Transverse colon (tissue), 3 donors: ENCODE measurements at regions not wholly inside any gene's neighbourhood (a gene's known extent, or its start where the extent isn't known, plus 50 kb on each side); places are given as distances from the start of the nearest gene placed in this dataset.

Experiments
- EP300 ChIP-seq: sonication (generic); formaldehyde crosslinking; IDR thresholded peaks from one replicate; pipeline ENCODE4 v1.6.1; 2017; ENCODE audit warnings: antibody characterized with exemption, low read depth
- TF ChIP-seq, protein P1 (sequence below), 5 experiments: fragments of 200-600 bp in 3 of 5; fragments of 450-650 bp in 2 of 5; sonication (generic) in 3 of 5; IDR thresholded peaks; 1 replicate in 2 of 5; 2 replicates in 3 of 5; pipeline ENCODE4 v1.5.1; 2016 to 2017; ENCODE audit warnings: antibody characterized with exemption in 5 of 5, inconsistent platforms in 3 of 5, mild to moderate bottlenecking in 2 of 5, moderate library complexity in 1 of 5

- TF ChIP-seq, protein P1, sequence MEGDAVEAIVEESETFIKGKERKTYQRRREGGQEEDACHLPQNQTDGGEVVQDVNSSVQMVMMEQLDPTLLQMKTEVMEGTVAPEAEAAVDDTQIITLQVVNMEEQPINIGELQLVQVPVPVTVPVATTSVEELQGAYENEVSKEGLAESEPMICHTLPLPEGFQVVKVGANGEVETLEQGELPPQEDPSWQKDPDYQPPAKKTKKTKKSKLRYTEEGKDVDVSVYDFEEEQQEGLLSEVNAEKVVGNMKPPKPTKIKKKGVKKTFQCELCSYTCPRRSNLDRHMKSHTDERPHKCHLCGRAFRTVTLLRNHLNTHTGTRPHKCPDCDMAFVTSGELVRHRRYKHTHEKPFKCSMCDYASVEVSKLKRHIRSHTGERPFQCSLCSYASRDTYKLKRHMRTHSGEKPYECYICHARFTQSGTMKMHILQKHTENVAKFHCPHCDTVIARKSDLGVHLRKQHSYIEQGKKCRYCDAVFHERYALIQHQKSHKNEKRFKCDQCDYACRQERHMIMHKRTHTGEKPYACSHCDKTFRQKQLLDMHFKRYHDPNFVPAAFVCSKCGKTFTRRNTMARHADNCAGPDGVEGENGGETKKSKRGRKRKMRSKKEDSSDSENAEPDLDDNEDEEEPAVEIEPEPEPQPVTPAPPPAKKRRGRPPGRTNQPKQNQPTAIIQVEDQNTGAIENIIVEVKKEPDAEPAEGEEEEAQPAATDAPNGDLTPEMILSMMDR (IDR thresholded peaks at IDR 0.05), result no peak
- no peak for TF ChIP-seq EP300
Observed at GRCh38 chr13:31587698-31588266, 151.5 kb upstream of the RXFP2 start.
